Hematopoietic multipotent progenitor cell treated with erythropoietin and hydrocortisone succinate and interleukin-3 and kit ligand, for 8 days (in vitro differentiated cells): ENCODE measurements at regions not wholly inside any gene's neighbourhood (a gene's known extent, or its start where the extent isn't known, plus 50 kb on each side); places are given as distances from the start of the nearest gene placed in this dataset.
A peak's percentile ranks its signal among the peaks of the same experiment; 100 is the strongest.
"Not testable (repeated sequence)": the region's sequence is repeated elsewhere in the genome, so short reads cannot be mapped to it uniquely, and the experiment has no call there.

Source experiments
- DNase-seq: peaks from one replicate; pipeline ENCODE4 v3.0.0-alpha.2; 2015

DNA sequence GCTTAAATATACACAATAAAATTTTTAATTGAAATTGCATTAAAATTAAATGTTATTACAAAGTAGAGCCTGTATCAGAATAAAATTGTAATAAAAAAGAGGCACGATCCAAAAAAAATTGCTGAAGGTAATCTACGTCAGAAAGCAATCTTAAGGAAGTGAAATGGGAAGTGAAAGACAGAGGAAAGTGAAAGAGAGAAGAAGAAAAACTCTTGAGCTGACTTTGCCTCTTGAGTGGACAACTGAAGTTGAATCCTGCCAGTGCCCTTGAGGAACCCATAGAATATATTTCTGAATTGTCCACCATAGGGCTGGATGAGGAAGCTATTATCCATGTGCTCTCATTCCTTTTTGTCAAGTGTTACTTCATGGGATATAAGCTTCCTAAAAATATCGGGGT is 285.1 kb upstream of the STAC start:
- no peak for DNase-seq

DNA sequence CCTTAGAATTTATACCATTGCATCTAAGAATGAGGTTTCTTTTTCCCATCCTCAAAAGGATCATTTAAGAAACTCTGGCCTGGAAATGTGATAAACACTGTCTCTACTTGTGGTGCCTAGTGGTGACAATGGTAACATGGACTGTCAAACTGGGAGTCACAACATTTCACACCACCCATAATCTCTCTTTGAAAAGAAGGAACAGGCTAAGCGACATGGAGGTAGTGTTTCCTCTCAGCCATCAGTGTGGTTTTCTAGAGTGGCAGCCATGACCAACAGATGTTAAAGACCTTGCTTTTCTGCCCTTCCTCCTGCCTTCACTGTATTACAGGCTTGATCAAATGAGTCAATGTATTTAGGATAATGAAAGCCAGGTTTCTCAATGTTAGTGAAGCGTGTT is 283.1 kb upstream of the STAC start:
- no peak for DNase-seq

DNA sequence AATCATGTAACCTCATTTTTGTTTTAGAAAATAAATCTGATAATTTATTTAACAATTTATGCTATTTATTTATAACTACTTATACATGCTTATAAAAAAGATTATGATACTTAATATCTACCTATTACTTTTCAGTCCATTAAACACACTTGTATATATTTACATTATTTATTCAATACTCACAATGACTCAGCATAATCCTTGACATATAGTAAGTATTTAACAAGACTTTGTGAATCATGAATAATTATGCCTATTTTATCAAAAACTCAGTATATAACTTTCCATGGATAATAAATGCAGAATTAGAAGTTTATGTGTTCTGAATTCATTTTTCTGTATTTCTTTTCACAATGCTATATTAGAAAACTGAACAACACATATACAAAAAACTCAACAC is 266.0 kb upstream of the STAC start:
- no peak for DNase-seq

DNA sequence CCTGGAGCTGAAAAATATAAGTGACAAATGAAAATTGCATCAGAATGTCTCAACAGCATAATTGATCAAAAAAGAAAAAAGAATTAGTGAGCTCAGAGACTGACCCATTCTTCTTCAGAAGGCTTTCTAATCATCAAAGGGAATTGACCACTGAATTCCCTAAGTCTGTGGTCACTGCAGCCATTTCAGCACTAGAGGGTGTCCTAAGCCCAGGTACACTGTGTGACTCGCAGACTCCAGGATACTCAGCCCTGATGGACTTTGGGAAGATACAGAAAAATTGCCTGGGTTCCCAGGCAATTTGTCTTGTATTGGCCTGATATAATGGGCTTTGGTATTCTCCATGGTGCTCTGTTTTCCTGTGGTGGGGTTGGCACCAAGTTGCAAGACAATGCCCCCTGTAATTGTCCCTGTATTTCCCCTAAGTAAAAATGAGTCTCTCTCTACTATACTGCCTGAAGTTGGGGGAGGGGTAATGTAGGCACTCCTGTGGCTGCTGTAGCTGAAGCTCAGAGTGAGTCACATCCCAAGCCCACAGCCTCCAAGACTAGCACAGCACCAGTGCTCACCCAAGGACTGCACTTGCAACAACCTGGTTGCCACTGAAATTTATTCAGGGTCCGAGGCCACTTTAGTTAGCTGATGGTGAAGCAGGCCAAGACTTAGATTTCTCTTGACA is 256.0 kb upstream of the STAC start:
- DNase-seq: peak; percentile 9

DNA sequence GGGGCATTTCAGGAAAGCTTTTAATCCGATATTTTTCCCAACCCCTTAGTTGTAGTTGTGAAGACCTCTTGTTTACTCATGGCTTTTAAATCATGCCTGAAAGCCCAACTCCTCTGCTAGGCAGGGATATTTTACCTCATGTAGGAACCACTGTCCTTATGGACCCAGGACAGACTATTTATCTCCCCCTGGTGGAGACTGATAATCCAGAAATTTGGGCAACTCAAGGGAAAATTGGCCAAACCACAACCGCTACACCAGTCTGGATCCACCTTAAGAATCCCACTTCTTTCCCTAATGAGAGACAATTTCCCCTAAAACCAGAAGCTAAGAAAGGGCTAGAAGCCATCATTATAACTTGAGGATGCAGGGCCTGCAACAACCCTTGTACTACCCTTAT is 248.1 kb upstream of the STAC start:
- no peak for DNase-seq

DNA sequence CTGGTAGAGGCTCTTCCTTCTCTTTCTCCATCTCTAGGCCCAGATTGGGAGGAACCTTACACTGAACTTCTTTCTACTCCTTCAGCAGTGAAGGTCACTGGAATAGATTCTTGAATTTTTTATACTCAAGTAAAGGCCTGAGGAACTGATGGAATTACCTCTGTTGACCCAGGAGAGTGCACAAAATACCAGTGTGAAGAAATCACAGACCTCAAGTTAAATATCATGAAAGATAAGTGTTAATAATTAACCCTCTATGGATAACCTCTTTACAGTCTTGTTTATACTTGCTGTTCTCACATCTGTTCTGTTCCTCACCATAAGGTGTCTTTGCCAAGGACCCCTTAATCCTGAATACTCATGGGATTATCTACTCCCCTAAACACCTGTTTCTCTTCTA is 244.4 kb upstream of the STAC start:
- no peak for DNase-seq

DNA sequence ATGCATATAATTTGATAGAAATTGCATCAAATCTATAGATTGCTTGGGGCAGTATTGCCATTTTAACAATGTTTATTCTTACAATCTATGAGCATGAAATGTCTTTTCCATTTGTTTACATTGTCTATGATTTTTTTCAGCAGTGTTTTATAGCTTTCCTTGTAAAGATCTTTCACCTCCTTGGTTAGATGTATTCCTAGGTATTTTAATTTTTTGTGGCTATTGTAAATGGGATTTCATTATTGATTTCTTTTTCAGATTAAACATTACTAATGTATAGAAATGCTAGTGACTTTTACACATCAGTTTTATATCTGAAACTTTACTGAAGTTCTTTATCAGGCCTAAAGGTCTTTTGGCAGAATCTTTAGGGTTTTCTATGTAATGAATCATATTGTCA is 237.6 kb upstream of the STAC start:
- DNase-seq: no peak

DNA sequence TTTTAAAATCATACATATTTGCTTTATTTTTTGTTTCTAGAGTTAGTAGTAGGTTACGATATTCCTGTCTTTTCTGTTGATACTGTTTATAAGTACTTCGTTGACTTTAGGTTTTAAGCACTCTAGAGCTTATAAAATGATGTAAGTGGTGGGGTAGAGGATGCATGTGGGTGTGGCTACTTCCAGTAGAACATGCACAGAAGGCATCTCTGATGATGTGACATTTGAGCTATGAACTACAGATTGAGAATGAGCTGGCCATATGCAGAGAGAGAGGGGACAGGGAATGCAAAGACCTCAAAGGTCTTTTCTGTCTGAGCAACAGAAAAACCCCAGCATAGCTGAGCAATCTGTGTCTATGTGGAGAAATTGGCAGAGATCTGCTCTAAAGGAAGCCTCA is 233.9 kb upstream of the STAC start:
- no peak for DNase-seq

DNA sequence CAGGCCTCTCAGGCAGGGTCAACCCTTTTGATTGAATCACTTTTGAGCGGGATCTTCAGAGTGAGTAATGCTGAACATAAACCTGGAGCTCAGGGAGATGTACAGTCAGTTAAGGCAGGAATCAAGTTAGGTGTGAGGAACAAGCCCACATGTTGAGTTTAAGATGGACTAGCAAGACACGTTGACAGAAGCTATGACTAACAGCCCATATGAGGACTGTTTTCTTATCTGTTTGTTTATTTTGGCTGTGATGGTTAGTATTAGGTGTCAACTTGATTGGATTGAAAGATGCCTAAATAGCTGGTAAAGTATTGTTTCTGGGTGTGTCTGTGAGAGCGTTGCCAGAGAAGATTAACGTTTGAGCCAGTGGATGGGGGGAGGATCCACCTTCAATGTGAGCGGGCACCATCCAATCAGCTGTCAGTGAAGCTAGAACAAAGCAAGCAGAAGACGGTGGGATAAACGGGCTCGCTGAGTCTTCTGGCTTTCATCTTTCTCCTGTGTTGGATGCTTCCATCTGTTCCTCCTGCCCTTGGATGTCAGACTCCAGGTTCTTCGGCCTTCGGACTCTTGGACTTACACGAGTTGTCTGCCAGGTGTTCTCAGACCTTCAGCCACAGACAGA is 232.3 kb upstream of the STAC start:
- DNase-seq: no peak

DNA sequence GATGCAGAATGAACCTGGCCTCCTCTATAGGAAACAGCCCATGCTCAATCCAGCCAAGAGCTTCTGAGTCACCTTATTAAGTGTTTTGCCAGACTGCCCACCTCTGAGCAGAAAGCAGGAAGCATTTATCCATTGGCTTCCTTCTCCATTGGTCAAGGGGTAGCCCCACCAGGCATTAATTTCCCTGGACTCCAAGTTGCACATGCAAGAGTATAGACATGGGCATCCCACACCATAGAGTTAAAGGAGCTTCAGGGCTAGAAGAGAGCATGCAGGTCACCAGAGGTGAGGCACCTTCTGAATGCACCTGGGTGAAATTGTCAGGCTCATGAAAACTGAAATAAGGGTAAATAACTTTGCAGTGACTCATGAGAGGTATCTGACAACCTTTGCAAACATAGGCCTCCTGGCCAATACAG is 230.8 kb upstream of the STAC start:
- no peak for DNase-seq

DNA sequence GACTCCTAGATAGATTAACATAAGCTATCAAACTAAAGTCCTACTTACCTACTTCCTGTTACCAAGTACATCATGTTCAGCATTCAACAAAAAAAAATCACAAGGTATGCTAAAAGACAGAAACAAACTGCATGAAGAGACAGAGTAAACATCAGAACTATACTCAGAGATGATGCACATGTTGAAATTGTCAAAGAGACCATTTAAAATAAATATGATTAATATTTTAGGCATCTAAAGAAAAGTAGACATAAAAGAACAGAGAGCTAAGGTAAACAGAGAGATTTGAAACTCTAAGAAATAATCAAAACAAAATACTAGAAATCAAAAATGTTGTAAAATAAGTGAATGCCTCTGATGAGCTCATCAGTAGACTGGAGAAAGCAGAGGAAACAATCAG is 224.8 kb upstream of the STAC start:
- DNase-seq: no peak

DNA sequence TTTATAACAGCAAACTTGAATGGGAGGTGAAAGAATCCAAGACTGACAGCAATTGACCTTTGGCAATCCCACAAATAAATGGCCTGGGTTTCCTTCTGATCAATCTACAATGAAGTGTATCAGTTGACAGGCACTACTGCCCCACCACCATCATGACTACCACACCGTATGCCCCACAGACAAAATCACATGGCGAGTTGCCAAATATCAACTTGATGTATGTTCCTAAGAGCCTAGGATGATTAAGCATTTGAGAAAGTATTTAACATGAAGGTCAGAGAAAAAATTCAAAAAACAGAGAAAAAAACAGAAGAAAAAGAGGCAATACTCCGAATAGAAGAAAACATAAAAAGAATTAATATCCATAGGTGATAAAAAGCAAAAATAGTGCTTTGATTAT is 215.9 kb upstream of the STAC start:
- no peak for DNase-seq

DNA sequence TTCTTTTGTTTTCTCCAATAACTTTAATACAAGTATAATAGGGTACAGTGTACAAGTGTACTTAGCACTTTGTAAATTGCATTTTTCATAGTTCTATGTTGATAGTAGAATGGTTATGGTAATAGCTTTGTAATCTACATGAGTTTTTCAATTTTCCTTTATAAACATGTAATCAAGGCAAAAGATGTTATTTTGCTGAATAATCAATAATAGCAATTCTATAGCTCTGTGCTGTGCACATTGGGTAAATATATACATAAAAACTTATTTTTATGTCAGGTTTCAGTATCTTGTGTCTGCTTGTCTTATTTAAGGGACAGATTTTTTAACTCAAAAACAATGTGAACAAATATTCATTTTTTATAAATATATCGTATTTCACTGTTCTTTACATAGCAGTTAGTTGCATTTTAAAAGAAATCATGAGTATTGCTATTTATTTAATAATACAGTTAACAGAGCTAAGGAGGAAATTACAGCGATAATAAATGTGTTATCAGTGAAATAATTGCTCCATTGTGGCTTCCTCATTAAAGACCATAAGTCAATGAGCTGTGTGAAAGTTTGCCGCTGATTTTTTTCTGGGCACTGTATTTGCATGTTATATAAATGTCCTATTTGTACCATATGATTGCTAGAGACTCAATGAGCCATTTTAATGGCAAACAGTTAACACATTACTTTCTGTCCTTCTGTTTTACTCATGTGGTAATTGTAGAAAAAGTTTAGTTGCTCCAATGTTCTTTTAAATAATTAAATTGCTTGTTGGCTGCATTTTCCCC is 214.6 kb upstream of the STAC start:
- DNase-seq: no peak

DNA sequence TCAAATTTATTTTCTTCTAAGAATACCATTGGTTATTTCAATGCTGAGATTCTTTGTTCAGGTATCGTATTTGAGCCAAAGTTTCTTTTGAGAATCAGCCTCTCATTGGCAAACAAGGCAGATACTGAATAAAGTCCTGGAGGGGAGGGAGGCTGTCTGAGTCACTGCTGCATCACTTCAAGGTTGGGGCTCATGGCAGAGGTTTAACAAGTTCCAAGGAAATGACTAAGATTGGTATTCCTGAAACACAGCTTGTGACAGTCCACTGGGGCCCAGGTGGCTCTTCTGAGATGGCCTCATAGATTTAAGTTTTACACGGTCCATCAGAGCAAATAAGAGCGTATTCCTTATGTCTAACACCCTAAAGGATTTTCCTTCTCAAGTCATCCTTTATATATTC is 213.8 kb upstream of the STAC start:
- no peak for DNase-seq

DNA sequence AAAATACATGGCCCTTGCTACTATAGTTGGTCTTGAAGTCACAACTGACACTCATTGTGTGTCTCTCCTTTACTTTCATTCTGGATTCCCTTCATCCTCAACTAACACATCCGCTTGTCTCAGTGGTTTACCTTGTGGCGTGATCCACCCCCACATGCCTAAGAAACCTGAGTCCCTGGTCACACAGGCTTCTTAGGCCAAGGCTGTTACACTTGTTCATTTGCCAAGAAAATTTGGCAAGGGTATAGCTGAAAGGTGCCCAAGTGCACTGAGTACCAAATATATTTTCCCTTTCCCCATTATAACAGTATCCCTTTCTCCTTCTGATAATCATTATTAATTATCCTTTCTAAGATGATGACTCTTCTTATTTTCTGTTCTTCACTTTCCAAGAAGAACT is 207.6 kb upstream of the STAC start:
- DNase-seq: no peak

DNA sequence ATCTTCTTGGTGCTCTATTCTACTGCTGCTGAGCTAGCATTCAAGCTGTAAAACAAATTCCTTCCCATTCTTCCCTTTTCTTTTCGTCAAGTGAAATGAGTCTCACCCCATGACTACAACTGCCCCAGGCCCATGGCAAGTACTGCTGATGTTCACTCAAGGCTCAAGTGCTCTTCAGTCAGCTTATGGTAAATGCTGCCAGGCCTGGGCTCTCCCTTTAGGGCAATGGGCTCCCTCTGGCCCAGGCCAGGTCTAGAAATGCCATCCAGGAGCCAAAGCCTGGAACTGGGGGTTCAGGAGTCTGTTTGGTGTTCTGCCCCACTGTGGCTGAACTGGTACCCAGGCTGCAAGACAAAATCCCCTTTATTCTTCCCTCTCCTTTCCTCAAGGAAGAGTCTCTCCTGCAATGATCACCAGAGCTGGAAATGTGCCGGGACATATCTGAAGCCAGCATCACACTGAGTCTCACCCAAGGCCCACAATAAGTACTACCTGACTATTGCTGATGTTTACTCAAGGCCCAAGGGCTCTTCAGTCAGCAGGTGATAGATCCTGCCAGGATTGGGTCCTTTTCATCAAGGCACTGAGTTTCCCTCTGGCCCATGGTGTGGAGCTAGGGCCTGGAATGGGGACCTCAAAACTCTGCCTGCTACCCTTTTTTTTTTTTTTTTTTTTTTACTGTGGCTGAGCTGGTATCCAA is 205.0 kb upstream of the STAC start:
- DNase-seq: no peak

DNA sequence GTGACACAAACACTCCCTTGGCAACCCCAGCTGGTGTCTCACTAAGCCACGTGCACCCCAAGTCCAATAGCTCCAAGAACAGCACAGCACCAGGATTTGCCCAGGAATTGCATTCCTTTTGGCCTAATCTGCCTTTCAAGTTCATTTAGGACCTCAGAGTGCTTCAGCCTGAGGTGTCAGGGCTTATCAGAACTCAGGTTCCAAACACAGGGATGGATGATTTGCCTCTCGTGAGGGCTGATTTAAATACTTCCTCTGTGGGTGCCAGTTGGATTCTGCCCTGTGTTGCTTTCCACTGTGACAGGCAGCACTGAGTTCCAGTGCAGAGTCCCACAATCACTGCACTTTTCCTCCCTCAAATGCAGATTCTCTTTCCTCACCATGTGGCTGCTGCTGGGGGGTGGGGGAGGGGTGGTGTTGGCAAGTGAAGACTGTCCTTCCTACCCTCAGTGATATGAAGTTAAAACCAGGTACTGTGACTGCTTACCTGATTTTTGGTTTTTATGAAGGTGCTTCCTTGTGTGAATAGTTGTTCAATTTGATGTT is 204.3 kb upstream of the STAC start:
- no peak for DNase-seq

DNA sequence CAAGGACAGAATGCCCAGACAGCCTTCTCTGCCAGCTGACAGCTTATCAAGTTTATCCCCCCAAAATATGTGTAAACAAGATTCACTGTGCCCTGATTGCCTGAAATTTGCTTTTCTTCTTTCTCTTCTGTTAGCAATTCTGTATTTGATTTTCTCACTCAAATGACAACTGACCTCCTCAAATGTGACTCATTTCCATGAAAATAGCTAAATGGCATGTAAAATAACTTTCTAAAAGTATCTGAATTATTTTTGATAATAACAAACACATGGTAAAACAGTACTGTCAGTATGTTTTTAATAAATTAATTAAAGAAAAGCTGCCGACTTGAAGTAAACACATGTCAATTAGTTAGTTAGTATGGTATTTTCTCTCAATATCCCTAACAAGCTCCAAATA is 202.3 kb upstream of the STAC start:
- no peak for DNase-seq

DNA sequence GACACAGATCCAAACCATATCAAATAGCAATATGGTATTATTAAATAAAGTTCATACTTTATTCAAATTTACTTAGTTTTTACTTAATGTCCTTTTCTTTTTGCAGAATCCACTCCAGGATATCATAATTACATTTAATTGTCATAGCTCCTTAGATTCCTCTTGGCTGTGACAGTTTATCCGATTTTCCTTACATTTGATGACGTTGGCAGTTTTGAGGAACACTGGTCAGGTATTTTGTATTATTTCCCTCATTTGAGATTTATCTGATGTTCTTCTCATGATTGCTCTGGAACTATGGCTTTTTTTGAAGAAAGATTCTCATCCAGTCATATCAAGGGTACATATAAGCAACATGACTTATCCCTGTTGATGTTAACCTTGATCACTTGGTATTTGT is 198.3 kb upstream of the STAC start:
- DNase-seq: no peak

DNA sequence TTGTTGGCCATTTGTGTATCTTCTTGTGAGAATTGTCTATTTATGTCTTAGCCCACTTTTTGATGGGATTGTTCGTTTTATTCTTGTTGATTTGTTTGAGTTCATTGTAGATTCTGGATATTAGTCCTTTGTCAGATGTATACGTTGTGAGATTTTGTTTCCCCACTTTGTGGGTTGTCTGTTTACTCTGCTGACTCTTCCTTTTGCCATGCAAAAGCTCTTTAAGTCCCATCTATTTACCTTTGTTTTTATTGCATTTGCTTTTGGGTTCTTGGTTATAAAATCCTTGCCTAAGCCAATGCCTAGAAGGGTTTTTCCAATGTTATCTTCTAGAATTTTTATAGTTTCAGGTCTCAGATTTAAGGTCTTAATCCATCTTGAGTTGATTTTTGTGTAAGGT is 193.1 kb upstream of the STAC start:
- DNase-seq: not testable (repeated sequence)

DNA sequence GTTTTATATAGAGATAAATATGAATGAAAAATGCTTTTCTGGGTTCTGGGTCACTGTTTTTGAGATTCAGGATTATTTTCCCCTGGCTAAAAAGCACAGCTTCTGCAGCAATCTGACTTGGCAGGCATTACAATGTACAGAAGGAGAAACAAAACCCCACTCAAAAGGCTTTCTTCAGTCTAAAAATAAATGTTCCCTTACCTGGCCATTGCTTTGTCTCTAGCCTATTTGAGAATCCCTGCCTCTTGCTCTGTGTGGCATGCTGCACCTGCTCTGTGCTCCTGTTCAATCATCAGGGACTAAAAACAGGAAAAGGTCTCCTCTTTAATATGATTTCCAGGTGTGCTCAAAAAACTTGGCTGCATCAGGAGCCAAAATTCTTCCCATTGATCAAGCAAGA is 187.4 kb upstream of the STAC start:
- no peak for DNase-seq

DNA sequence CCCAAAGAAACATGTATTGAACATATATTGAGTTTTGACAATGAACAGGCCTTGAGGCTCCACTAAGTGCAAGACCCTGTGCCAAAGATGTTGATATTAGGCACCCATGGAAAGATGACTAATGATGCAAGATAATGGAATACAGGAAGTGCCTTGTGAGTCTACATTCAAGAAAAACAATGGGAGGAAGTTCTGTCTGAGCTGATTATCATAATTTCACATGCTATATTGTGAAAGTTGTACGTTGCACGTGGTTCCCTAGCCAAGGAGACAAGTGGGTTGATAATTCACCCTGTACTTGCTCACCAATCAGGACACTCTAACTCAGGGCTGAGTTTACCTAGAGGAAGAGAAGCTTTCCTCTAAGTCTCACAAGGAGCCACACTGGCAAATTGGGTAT is 186.9 kb upstream of the STAC start:
- DNase-seq: no peak

DNA sequence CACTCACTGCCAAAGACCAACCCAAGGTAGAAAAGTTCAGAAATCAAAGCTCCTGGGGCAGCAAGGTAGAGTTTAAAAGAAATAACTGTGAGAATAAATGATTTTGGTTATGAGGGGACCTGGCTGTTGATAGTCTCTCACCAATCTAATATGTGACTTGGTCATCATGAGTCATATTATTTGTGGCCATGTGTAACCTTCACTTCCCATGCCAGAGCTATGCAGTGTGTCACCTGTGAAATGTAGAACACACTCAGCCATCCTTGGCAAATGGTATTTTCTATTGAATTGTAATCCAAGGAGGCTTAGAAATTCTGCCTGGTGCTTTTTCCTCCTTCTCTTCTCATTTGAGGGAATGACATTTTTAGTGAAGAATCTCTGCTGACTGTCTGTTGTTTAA is 184.2 kb upstream of the STAC start:
- no peak for DNase-seq

DNA sequence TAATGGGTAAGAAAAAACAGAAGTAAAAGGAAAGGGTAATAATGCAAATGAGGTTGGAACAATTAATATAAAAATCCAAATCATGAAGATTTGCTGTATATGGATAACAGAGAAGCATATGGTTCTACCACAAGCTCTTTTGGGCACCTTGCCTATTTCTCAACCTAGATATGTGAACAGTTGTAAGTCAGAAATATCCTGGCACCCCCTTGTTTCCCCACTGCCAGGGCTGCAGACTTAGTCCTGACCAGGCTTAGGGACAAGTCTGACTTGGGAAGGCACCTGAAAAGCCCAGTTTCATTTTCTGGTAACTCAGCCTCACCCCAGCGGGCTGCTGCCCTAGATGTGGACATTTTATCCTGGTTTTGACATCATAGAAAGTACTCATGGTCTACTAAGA is 183.2 kb upstream of the STAC start:
- no peak for DNase-seq
